ENCODE measurements at regions not wholly inside any gene's neighbourhood (a gene's known extent, or its start where the extent isn't known, plus 50 kb on each side); places are given as distances from the start of the nearest gene placed in this dataset.

- TF ChIP-seq, protein P1, sequence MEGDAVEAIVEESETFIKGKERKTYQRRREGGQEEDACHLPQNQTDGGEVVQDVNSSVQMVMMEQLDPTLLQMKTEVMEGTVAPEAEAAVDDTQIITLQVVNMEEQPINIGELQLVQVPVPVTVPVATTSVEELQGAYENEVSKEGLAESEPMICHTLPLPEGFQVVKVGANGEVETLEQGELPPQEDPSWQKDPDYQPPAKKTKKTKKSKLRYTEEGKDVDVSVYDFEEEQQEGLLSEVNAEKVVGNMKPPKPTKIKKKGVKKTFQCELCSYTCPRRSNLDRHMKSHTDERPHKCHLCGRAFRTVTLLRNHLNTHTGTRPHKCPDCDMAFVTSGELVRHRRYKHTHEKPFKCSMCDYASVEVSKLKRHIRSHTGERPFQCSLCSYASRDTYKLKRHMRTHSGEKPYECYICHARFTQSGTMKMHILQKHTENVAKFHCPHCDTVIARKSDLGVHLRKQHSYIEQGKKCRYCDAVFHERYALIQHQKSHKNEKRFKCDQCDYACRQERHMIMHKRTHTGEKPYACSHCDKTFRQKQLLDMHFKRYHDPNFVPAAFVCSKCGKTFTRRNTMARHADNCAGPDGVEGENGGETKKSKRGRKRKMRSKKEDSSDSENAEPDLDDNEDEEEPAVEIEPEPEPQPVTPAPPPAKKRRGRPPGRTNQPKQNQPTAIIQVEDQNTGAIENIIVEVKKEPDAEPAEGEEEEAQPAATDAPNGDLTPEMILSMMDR (conservative IDR thresholded peaks at IDR 0.05; ENCODE audit: low read depth, low read length), result no peak
- TF ChIP-seq EZH2 (IDR thresholded peaks at IDR 0.05; ENCODE audit: low read length, unreplicated experiment), result no peak
- TF ChIP-seq EZH2phosphoT487 (IDR thresholded peaks at IDR 0.05; ENCODE audit: borderline replicate concordance, low read length), result no peak
These were observed 90.0 kb downstream of the GPR88 start for GRCh38 chr1:100627936-100628335.

All from PC-3 (cell line).